ENCODE measurements at regions not wholly inside any gene's neighbourhood (a gene's known extent, or its start where the extent isn't known, plus 50 kb on each side); places are given as distances from the start of the nearest gene placed in this dataset.

DNA sequence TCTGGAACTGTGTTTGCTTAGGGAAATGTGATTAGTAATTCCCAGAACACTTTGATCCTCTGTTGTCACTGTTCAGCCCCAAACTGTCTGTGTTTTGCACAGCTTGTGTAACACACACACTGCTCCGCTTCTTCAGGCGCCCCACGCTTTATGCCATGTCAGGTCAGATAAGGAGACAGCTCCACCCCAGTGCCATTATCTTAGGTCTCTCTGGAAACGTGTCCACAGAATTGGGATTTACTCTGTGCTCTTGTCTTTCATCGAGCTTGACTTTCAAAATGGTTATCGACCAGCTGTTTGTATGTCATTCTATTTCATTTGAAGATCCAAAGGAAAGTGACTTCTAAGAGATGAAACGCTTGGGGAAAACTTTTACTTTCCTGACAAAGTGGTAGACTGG lies 106.4 kb upstream of the SSTR4 start (continued):
- TF ChIP-seq CREB3L1 (IDR thresholded peaks at IDR 0.05; ENCODE audit: borderline replicate concordance, low read depth): peak; percentile 44; the same call in 1 of the 2 replicates
- no peak; the same call in 1 of the 2 replicates for TF ChIP-seq DMBX1 (CRISPR knock-in tag; IDR thresholded peaks at IDR 0.05; ENCODE audit: borderline replicate concordance)
- TF ChIP-seq MTF1 (CRISPR knock-in tag; IDR thresholded peaks at IDR 0.05; ENCODE audit: borderline replicate concordance): no peak

DNA sequence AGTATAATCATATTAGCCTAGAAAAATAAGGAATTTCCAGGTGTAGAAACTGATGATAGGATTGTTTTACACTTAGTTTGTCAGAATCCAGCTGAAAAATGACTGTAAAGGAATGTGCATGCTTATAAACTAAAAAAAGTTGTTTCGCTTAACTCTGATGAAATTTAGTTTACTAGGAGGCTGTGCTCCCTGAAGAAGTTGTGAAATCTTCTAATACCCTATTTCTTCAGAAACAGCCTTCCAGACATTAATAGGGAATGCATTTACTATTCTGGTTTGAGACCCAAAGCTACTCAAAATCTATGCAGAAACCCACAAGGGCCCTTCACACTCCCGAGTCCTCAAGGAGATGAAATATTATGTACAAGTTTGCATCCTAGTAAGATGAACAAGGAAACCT lies 105.5 kb upstream of the SSTR4 start:
- WGBS (ENCODE audit: insufficient coverage, low coverage, missing lambda C conversion rate): 100% methylated on average over 2 of the region's 2 CpGs
- ATAC-seq: no peak
- no peaks in the 10 kb centered on the region for H3K36me3 ChIP-seq (ENCODE audit: control insufficient read depth, insufficient read depth, low read length)
- no peak overlapping the region for H3K4me2 ChIP-seq (ENCODE audit: insufficient read depth, low read length)
- H2AFZ ChIP-seq (ENCODE audit: low read depth, low read length): peak overlapping the region; percentile 79
- TF ChIP-seq ZKSCAN3 (CRISPR knock-in tag; IDR thresholded peaks at IDR 0.05) (no peak), ZBTB8A (IDR thresholded peaks at IDR 0.05; ENCODE audit: partially characterized antibody) (no peak), HDAC3 (IDR thresholded peaks at IDR 0.05; ENCODE audit: borderline replicate concordance, partially characterized antibody) (no peak), JUND (IDR thresholded peaks at IDR 0.05; ENCODE audit: borderline replicate concordance, low read depth, low read length) (no peak), JUND (tag; IDR thresholded peaks at IDR 0.05; ENCODE audit: borderline replicate concordance, low read depth, low read length) (no peak), CTCFL (IDR thresholded peaks at IDR 0.05; ENCODE audit: borderline replicate concordance, insufficient read depth, low read depth, low read length, poor library complexity, severe bottlenecking) (no peak)
- no peak for DNase-seq (ENCODE audit: extremely low read depth in 1 of 4, low spot score in 3 of 4)
- no peaks in the 10 kb centered on the region for H3K9me1 ChIP-seq (ENCODE audit: control insufficient read depth, insufficient read depth, low read length)
- intact Hi-C loops (cut with micrococcal nuclease) (no loop called here), in situ Hi-C loops (cut with MboI) (no loop called here)
- BruUV-seq (replicated peaks): no TSS peak
- no peak for FAIRE-seq
- no peaks in the 10 kb centered on the region for H3K27me3 ChIP-seq (ENCODE audit: control insufficient read depth in 2 of 2, insufficient read depth in 2 of 2, low read length in 2 of 2)
- H3K4me1 ChIP-seq (replicated peaks in 1 of 2; ENCODE audit: control insufficient read depth in 2 of 2, insufficient read depth in 2 of 2, low read length in 2 of 2): peaks cover 0 to 39% of the 10 kb centered on the region in 2 experiments; a peak in 2 of 5 replicates
- H4K20me1 ChIP-seq (replicated peaks; ENCODE audit: control insufficient read depth, insufficient read depth, low read length): no peaks in the 10 kb centered on the region
- no peaks in the 10 kb centered on the region for H3K9me3 ChIP-seq (replicated peaks; ENCODE audit: control insufficient read depth, insufficient read depth, low read depth, low read length)
- H3K27ac ChIP-seq (ENCODE audit: extremely low read depth, low read depth, low read length): no peak overlapping the region
- CTCF ChIA-PET (ENCODE audit: low intra/inter-chr PET ratio): interaction anchor here (0.6 kb wide), 1 partner anchor 113 kb away, joined by 3 read pairs; no protein-coding TSS in a partner anchor
- POLR2A ChIA-PET: no interaction called here
- H3K79me2 ChIP-seq (ENCODE audit: control insufficient read depth, insufficient read depth, low read length): no peaks in the 10 kb centered on the region
- peak overlapping the region in 1 of 2 experiments; percentile 41; a peak in 1 of 4 replicates for H3K9ac ChIP-seq (ENCODE audit: insufficient read depth in 1 of 2, low read depth in 2 of 2, low read length in 2 of 2)
- no peak overlapping the region for H3K4me3 ChIP-seq

All from K562 (cell line).